NCI-H1694 (cell line): ENCODE measurements at regions not wholly inside any gene's neighbourhood (a gene's known extent, or its start where the extent isn't known, plus 50 kb on each side); places are given as distances from the start of the nearest gene placed in this dataset.
"Not testable (repeated sequence)": the region's sequence is repeated elsewhere in the genome, so short reads cannot be mapped to it uniquely, and the experiment has no call there.

Experiments
- DNase-seq: peaks from one replicate; lab custom pipeline; 2025; lab: John Stamatoyannopoulos, UW

DNA sequence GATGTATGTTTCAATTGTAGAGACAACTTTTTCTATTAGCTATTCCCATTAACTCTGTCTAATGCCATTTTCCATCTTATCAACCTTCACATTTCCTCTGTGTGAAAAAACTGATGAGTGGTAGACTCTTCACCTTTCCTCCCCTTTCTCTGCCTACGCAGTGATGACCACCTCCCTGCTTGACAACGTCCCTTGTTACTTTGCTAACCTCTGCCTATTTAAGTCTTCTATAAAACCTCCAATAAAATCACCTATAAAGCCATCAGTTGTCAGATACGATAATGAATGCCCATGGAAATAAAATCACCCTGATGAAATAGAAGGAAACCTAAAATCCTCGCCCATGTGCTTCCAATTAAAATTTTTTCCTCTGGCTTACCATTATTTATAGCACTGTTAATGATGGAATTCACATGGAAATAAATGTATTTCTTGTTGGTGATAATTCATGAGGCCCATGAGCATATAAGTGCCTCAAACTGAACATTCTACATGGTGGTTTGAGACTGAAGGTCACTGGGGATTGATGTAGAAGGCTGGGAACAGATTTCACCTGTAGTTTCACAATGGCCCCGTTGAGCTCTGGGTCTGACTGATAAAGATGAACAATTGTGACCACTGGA, 1454.0 kb upstream of the SEL1L start:
- DNase-seq, result no peak

DNA sequence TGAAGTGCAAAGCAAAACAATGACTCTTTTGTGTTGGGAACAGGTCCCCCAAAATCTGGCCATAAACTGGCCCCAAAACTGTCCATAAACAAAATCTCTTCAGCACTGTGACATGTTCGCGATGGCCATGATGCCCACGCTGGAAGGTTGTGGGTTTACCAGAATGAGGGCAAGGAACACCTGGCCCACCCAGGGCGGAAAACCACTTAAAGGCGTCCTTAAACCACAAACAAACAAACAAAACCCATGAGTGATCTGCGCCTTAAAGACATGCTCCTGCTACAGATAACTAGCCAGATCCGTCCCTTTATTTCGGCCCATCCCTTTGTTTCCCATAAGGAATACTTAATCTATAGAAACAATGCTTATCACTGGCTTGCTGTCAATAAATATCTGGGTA, 1460.9 kb upstream of the SEL1L start:
- not testable (repeated sequence) for DNase-seq

DNA sequence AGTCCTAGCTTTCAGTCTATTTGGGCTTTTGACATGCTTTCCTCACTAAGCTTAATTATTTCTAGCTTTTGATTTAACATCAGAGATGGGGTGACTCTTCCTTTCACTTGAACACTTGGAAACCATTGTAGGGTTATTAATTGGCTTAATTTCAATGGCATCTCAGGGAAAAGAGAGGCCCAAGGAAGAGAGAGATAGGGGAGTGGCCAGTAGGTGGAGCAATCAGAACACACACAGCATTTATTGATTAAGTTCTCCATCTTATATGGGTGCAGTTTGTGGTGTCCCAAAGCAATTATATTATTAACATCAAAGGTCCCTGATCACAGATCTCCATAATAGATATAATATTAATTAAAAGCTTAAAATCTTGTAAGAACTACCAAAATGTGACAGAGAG, 1466.1 kb upstream of the SEL1L start:
- no peak for DNase-seq

DNA sequence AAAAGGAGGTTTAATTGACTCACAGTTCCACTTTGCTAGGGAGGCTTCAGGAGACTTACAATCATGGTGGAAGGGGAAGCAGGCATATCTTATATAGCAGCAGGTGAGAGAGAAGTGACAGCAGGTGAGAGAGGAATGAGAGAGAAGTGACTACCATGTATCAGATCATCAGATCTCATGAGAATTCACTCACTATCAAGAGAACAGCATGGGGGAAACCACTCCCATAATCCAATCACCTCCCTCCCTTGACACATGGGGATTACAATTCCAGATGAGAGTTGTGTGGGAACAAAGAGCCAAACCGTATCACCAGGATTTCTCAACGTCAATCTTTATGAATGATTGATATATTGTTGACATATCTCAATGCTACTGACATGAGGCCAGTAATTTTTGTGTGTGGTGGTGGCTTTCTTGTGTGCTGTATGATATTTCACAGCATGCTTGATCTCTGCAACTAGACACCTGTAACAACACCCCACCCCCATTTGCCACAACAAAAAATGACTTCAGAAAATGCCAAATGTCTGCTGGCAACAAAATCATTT, 1470.9 kb upstream of the SEL1L start:
- DNase-seq, result no peak

DNA sequence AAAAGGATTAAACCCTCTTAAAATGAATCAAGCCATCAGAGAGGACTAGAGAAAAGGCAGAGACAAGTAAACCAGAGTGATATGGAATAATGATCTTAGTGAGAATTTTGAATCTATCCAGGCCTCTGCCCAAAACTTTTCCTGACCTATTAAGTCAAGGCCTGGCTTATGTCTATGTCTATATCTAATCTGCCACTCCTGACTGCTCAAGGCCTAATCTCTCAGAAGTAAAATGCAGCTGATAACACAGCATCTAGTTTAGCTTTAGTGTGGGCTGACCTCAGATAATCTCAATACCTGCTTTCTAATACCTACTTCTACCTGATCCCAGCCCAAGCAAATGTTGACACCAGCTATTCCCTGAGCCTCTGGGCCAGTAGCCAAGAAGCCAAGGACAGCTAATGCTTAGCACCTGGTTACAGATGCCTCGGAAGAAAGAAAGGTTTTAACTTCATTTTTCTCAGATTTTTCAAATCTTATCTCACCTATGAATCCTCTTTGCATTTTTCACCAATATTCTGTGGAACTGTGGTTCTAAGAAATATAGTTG, 1472.5 kb upstream of the SEL1L start:
- no peak for DNase-seq

GRCh38 chr14:83007052-83007451, 1473.4 kb upstream of the SEL1L start:
- not testable (repeated sequence) for DNase-seq

- DNase-seq, result no peak
Observed at GRCh38 chr14:83007641-83008225, 1474.1 kb upstream of the SEL1L start.

- no peak for DNase-seq
Observed at GRCh38 chr14:83017296-83017695, 1483.6 kb upstream of the SEL1L start.

- DNase-seq, result no peak
Observed at GRCh38 chr14:83019744-83020414, 1486.2 kb upstream of the SEL1L start.

DNA sequence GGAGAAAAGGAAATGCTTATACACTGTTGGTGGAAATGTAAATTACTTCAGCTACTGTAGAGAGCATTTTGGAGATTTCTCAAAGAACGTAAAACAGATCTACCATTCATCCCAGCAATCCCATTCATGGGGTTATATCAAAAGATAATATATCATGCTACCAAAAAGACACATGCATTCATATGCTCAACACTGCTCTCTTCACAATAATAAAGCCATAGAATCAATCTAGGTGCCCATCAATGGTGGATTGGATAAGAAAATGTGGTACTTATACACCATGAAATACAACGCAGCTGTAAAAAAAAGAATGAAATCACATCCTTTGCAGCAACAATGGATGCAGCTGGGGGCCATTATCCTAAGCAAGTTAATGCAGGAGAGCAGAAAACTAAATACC, 1487.7 kb upstream of the SEL1L start:
- no peak for DNase-seq

DNA sequence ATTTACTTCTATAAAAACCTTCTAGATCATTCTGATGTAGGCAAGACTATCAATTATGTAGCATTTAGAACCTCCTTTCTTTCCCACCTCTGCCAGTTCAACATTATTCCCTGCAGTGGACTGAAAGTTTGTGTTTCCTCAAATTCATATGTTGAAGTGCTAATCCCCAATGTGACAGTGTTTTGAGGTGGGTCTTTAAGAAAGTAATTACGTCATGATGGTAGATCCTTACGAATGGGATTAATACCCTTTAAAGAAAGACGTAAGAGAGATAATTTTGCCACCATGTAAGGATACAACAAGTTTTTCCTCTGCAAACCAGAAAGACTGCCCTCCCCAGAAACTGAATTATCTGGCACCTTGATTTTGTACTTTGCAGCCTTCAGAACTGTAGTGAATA, 1489.7 kb upstream of the SEL1L start:
- no peak for DNase-seq

GRCh38 chr14:83041224-83041623, 1507.6 kb upstream of the SEL1L start:
- DNase-seq, result no peak

- no peak for DNase-seq
Observed at GRCh38 chr14:83042858-83043257, 1509.2 kb upstream of the SEL1L start.

- no peak for DNase-seq
Observed at GRCh38 chr14:83044001-83044400, 1510.3 kb upstream of the SEL1L start.

- no peak for DNase-seq
Observed at GRCh38 chr14:83047059-83047830, 1513.6 kb upstream of the SEL1L start.

DNA sequence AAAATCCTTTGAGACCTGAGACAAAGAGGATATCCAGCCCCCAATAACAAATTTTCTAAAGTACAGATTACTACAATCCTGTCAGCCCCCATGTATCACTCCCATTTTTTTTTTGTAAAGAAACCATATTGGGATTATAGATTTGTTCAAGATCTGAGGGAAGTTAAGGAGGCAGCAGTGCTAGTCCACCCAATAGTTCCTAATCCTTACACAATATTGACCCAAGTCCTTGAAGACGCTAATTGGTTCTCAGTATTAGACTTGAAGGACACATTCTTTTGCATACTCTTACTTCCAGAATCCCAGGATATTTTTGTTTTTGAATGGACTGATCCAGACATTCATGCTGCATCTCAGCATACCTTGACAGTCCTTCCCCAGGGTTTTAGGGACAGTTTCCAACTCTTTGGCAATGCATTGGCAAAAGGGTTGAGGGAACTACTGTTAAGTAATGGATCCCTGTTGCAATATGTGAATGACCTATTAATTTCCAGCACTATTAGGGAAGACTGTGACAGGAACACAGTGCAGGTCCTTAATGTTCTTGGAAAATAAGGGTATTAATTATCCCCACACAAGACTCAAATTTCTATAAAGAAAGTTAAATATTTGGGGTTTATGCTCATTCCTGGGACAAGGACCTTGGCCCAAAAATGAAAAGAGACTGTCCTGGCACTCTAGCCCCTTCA, 1519.5 kb upstream of the SEL1L start:
- DNase-seq, result no peak

GRCh38 chr14:83058068-83058467, 1524.4 kb upstream of the SEL1L start:
- no peak for DNase-seq

- DNase-seq, result peak; percentile 66
Observed at GRCh38 chr14:83071888-83072501, 1538.3 kb upstream of the SEL1L start.

- DNase-seq, result no peak
Observed at GRCh38 chr14:83085136-83085535, 1551.5 kb upstream of the SEL1L start.

GRCh38 chr14:83085725-83086124, 1552.1 kb upstream of the SEL1L start:
- no peak for DNase-seq
